ENCODE measurements at regions not wholly inside any gene's neighbourhood (a gene's known extent, or its start where the extent isn't known, plus 50 kb on each side); places are given as distances from the start of the nearest gene placed in this dataset.

GRCh38 chr6:3643921-3644738 is 107.4 kb downstream of the PXDC1 start:
- no peak for TF ChIP-seq CTCF (IDR thresholded peaks at IDR 0.05)
- ATAC-seq (ENCODE audit: low FRiP score) (no peak), DNase-seq (ENCODE audit: low spot score) (no peak)

GRCh38 chr6:3640868-3641267 is 110.6 kb downstream of the PXDC1 start:
- no peak for TF ChIP-seq CTCF (IDR thresholded peaks at IDR 0.05)
- ATAC-seq (ENCODE audit: low FRiP score): no peak
- DNase-seq (ENCODE audit: low spot score): no peak

GRCh38 chr6:3638662-3639061 is 112.9 kb downstream of the PXDC1 start:
- ATAC-seq (ENCODE audit: low FRiP score) (no peak), DNase-seq (ENCODE audit: low spot score) (no peak)
- no peak for TF ChIP-seq CTCF (IDR thresholded peaks at IDR 0.05)

- ATAC-seq (ENCODE audit: low FRiP score) (no peak), DNase-seq (ENCODE audit: low spot score) (no peak)
- no peak for TF ChIP-seq CTCF (IDR thresholded peaks at IDR 0.05)
Measured at GRCh38 chr6:3636060-3636459, 115.5 kb downstream of the PXDC1 start.

- TF ChIP-seq CTCF (IDR thresholded peaks at IDR 0.05): no peak
Measured at GRCh38 chr6:3635482-3635881, 116.0 kb downstream of the PXDC1 start.

GRCh38 chr6:3634280-3634816 is 117.2 kb downstream of the PXDC1 start:
- no peak for TF ChIP-seq CTCF (IDR thresholded peaks at IDR 0.05)
- no peak for DNase-seq (ENCODE audit: low spot score)
- ATAC-seq (ENCODE audit: low FRiP score): no peak

More at GRCh38 chr6:3635482-3635881, 116.0 kb downstream of the PXDC1 start:
- DNase-seq (ENCODE audit: low spot score) (no peak), ATAC-seq (ENCODE audit: low FRiP score) (no peak)

- ATAC-seq (ENCODE audit: low FRiP score): no peak
- TF ChIP-seq CTCF (IDR thresholded peaks at IDR 0.05): no peak
- DNase-seq (ENCODE audit: low spot score): no peak
Measured at GRCh38 chr6:3633711-3634110, 117.8 kb downstream of the PXDC1 start.
